Testis (tissue), 2 donors: ENCODE measurements at regions not wholly inside any gene's neighbourhood (a gene's known extent, or its start where the extent isn't known, plus 50 kb on each side); places are given as distances from the start of the nearest gene placed in this dataset.

ENCODE experiments used
- POLR2A ChIP-seq: fragments of 450-650 bp; IDR thresholded peaks from one replicate; pipeline ENCODE4 v1.6.1; 2017; ENCODE audit warnings: antibody characterized with exemption, mild to moderate bottlenecking, moderate library complexity
- TF ChIP-seq, protein P1 (sequence below), 3 experiments: fragments of 450-650 bp in 2 of 3; fragments of 200-600 bp in 1 of 3; sonication (generic) in 1 of 3; IDR thresholded peaks; one replicate each; pipeline ENCODE4 v1.5.1; 2016 to 2019; ENCODE audit warnings: antibody characterized with exemption in 3 of 3, mild to moderate bottlenecking in 2 of 3, moderate library complexity in 1 of 3

DNA sequence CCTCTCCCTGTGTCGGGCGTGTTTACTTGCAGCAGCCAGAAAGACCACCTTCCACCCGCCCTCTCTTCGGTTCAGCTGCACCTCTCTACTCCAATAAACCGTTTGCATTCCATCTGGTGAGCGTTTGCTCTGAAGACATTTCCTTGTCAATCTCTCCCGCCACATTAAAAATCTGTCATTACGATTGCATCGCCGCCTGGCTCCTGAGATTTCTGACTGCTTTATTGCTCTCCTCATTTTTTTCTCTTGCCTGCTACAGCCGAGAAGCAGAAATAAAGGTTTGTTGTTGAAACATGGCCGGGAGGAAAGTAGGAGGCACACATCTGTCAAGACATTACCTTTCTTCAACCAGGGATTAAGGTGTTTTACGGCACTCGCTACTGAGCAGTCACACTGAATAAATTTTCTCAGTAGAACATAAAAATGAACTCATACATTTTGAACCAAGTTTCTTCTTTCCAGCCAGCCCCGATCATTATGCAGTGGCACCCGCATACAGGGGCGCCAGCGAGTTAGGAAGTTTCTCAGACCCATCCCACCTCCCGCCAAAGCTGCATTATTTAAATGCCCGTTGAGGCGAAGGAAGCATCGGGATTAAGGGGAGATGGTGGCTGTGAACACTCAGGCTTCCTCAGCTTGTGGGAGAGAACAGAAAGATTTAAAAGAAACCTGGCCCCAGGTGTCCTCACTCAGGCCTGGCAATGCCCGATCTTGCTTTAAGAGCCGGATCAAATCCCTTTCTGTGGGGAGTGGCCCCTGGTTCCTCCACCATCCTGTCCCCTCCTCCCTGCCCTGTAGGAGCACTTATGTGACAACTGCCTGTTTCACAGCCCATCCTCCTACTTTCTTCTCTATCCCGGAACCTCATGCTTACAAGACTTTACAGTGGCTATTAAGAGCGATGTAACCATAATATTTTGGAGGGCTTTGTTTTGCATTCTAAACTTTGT is 1108.9 kb downstream of the BCL11B start:
- TF ChIP-seq, protein P1, sequence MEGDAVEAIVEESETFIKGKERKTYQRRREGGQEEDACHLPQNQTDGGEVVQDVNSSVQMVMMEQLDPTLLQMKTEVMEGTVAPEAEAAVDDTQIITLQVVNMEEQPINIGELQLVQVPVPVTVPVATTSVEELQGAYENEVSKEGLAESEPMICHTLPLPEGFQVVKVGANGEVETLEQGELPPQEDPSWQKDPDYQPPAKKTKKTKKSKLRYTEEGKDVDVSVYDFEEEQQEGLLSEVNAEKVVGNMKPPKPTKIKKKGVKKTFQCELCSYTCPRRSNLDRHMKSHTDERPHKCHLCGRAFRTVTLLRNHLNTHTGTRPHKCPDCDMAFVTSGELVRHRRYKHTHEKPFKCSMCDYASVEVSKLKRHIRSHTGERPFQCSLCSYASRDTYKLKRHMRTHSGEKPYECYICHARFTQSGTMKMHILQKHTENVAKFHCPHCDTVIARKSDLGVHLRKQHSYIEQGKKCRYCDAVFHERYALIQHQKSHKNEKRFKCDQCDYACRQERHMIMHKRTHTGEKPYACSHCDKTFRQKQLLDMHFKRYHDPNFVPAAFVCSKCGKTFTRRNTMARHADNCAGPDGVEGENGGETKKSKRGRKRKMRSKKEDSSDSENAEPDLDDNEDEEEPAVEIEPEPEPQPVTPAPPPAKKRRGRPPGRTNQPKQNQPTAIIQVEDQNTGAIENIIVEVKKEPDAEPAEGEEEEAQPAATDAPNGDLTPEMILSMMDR (IDR thresholded peaks at IDR 0.05) = no peak
- TF ChIP-seq POLR2A = no peak
